ENCODE measurements at regions not wholly inside any gene's neighbourhood (a gene's known extent, or its start where the extent isn't known, plus 50 kb on each side); places are given as distances from the start of the nearest gene placed in this dataset.

DNA sequence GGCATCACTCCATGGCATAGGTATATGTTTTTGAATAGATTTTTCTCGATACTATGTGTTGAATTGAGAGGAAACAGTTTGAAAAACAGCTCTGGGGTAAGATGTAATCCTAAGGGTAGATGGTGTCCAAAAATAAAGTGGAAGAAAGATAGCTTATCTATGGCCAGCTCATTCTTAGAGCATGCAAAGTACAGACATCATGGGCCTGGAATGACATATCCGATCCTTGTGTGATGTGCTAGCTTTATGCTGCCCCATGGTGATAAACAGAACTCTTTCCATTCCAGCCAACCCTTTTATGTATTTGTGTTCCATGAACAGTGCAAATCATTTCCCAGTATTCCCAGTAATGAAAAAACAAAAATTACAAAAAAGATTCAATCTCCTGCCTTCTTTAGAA is 390.2 kb upstream of the NXPH2 start:
- ATAC-seq (ENCODE audit: poor library complexity) (no peak), DNase-seq (no peak)
- intact Hi-C loops (cut with DNase I): no loop called here

GRCh38 chr2:139165601-139166000 is 385.4 kb upstream of the NXPH2 start:
- intact Hi-C loops (cut with DNase I): no loop called here
- DNase-seq (no peak), ATAC-seq (ENCODE audit: poor library complexity) (no peak)

DNA sequence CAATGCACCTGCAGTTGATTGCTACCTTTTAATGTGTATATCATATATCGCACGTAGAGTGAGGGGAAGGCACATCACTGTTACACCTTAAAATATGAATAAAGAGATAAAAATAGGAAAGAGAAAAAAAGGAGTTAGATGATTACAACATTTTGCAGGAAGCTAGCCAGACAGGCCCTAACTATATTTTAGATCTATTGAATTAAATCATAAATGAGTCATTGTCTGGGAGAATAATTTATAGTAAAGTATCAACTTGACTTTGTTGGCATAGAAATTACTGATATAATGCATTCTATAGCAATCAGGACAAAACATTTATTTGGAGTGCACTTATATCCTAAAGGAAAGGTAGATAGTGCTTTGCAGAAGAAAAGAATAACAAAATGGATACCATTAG is 384.9 kb upstream of the NXPH2 start:
- intact Hi-C loops (cut with DNase I): no loop called here
- DNase-seq (no peak), ATAC-seq (ENCODE audit: poor library complexity) (no peak)

GRCh38 chr2:139162957-139163356 is 382.8 kb upstream of the NXPH2 start:
- intact Hi-C loops (cut with DNase I): no loop called here
- DNase-seq: no peak
- ATAC-seq (ENCODE audit: poor library complexity): no peak

DNA sequence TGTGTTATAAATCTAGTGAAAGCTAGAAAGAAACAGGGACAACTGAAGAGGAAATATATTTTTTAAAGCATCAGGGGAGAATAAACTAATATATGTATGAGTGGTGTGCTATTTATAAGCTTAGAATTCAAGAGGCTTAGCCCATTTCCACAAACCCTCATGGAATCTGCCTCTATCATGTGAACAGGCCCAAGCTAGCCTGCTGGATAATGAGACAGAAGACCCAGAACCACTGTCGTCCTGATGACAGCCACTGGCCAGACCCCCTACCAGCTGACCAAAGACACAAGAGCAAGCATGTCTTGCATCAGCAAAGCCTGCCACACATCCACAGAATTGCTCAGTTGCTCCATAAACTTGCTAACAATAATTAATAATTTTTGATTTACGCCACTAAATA is 382.3 kb upstream of the NXPH2 start:
- intact Hi-C loops (cut with DNase I): no loop called here
- ATAC-seq (ENCODE audit: poor library complexity): no peak
- DNase-seq: no peak

GRCh38 chr2:139160836-139161235 is 380.6 kb upstream of the NXPH2 start:
- intact Hi-C loops (cut with DNase I): no loop called here
- ATAC-seq (ENCODE audit: poor library complexity) (no peak), DNase-seq (no peak)

DNA sequence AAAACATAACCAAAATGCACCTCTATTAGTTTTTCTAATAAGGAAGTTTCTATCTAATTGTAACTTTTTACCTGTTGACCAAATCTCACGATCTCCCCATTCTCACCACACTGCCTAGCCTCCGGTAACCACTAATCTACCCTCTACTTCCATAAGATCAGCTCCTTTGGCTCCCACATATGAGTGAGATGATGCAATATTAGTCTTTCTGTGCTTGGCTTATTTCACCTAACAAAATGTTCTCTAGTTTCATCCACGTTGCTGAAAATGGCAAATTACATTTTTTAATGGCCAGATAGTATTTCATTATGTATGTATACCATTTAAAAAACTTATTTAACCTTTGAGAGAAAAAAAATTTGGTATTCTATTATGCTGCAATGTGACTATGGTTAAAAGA is 379.0 kb upstream of the NXPH2 start:
- no peak for DNase-seq
- intact Hi-C loops (cut with DNase I): no loop called here
- ATAC-seq (ENCODE audit: poor library complexity): no peak

DNA sequence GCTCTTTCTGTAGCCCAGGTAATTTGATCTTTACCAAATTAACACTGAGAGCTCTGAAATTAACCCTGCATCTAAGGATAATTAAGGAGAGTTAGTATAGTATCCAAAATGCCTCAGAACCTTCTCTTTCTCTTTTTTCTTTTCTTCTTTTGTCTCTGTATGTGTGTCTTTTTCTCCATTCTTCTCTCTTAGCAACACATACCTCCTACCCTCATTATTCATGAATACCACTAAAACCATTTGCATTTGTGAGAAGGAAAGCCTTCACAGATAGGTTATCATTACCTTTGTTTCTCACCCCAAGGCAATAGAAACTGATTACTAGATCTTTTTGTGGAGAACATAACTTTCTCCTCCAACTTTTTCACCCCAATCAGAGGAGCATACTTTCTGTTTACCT is 376.5 kb upstream of the NXPH2 start:
- DNase-seq (no peak), ATAC-seq (ENCODE audit: poor library complexity) (no peak)
- intact Hi-C loops (cut with DNase I): no loop called here

GRCh38 chr2:139155991-139156390 is 375.8 kb upstream of the NXPH2 start:
- no peak for ATAC-seq (ENCODE audit: poor library complexity)
- intact Hi-C loops (cut with DNase I): no loop called here
- DNase-seq: no peak

DNA sequence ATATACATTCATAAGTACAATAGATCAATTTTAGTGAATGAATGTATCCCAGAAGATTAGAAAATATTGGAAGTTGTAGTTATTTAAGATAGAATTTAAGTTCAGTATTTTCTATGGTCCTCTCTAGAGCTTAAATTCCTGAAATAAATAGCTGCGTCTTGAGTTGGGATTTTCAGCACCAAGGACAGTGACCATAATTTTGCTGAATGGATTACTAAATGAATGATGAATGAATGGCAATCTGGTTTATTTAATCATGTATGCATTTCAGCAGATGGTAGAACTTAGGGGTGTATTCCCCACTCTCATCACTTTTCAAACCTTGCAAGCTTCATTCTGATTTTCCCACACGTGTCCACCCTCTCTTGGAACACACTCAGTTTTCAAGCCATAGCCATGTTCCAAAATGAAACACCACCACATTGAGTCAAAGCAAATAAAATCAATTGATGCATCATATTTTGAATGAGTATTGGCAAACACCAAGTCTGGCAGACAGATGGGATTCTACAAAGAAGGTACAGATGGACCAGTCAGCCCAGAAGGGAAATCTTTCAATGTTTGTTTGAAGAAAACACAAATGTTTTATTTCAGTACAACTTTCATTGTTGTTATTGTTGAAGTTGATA is 362.2 kb upstream of the NXPH2 start:
- DNase-seq (no peak), ATAC-seq (ENCODE audit: poor library complexity) (no peak)
- intact Hi-C loops (cut with DNase I): no loop called here

DNA sequence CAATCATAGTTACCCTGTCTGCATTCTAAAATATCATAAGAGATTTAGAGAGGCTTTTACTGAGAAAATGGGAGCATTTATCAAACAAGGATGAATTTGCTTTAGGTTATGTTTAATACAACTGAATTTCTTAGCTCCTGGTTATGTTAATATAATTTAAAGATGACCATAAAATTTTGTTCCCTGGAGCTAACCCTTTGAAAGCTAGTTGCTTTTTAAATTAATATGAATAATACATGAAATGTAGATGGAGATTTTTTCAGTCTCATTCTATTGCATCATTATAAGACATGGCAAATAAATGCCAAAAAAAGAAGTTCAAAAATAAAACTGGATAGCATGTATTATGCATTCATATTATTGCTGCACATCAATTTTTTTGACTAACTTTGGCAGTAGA is 344.1 kb upstream of the NXPH2 start:
- intact Hi-C loops (cut with DNase I): no loop called here
- ATAC-seq (ENCODE audit: poor library complexity) (no peak), DNase-seq (no peak)

GRCh38 chr2:139123795-139124194 is 343.6 kb upstream of the NXPH2 start:
- intact Hi-C loops (cut with DNase I): no loop called here
- no peak for DNase-seq
- ATAC-seq (ENCODE audit: poor library complexity): no peak

- DNase-seq (no peak), ATAC-seq (ENCODE audit: poor library complexity) (no peak)
- intact Hi-C loops (cut with DNase I): no loop called here
These were observed 342.5 kb upstream of the NXPH2 start for GRCh38 chr2:139122711-139123158.

- intact Hi-C loops (cut with DNase I): no loop called here
- ATAC-seq (ENCODE audit: poor library complexity) (no peak), DNase-seq (no peak)
These were observed 319.5 kb upstream of the NXPH2 start for GRCh38 chr2:139099721-139100120.

- DNase-seq (no peak), ATAC-seq (ENCODE audit: poor library complexity) (no peak)
- intact Hi-C loops (cut with DNase I): no loop called here
These were observed 318.8 kb upstream of the NXPH2 start for GRCh38 chr2:139098961-139099360.

- ATAC-seq (ENCODE audit: poor library complexity): no peak
- intact Hi-C loops (cut with DNase I): no loop called here
- no peak for DNase-seq
These were observed 302.9 kb upstream of the NXPH2 start for GRCh38 chr2:139083121-139083520.

- no peak for DNase-seq
- ATAC-seq (ENCODE audit: poor library complexity): no peak
- intact Hi-C loops (cut with DNase I): no loop called here
These were observed 300.1 kb upstream of the NXPH2 start for GRCh38 chr2:139080244-139080643.

- ATAC-seq (ENCODE audit: poor library complexity): no peak
- intact Hi-C loops (cut with DNase I): no loop called here
- no peak for DNase-seq
These were observed 299.1 kb upstream of the NXPH2 start for GRCh38 chr2:139079311-139079710.

DNA sequence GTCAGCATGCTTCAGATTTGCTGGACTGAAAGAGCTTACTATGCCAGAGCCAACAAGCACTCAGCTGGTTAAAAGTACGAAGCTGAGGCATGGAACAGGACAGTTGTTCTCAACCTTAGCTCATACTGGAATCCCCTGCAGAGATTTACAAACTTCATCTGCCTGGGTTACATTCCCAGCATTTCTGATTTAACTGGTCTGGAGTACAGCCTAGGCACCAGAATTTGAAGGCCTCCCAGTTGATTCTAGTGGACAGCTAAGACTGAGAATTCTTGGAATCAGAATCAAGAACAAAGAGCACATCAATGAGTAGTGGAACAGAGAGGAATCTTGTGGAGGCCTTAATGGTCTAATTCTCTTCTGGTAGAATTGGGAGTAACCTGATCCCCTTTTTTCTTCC is 298.2 kb upstream of the NXPH2 start:
- DNase-seq (no peak), ATAC-seq (ENCODE audit: poor library complexity) (no peak)
- intact Hi-C loops (cut with DNase I): no loop called here

DNA sequence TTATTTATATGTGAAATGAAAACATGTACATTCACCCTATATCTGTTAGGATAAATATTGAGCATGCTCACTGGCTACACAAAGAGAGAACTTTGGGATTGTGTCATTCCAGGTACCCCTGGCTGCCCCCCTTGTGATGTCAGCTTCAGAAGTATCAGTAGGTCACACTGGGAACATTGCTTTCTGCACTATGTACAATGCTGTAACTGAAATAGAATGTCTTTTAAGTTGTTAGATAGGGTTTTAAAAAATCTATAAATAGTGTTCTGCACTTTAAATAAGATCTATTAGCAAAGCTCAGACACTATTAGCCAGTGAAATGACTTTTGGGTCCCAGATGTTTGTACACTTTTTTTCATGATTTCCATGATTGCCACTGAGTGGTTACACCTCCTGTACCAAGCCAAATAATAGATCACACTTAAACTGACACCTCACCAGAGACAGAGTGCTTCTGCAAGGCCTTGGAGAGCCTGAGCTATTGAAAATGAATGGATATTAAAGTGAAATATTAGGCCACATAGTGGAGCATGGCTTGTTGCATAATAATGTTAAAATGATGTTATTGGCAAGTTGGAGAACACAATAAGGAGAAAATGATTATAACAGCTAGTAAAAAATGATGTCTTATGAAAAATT is 297.0 kb upstream of the NXPH2 start:
- intact Hi-C loops (cut with DNase I): no loop called here
- ATAC-seq (ENCODE audit: poor library complexity) (no peak), DNase-seq (no peak)

DNA sequence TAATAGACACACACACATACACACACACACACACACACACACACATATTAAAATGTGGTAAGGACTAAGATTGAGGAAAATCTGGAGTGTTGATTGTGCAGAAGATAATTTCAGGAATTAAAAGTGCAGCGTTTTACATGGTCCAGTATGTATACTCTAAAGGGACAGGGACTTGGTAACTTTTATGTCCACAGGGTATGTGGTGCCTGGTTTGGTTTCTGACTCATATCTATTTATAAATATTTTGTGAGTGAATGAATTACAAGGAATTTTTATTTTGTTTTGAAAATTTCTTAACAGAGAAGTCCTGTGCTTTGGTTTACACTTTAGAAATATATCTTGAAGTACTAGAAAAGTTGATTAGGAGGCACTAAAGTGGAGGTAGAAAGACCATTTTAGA is 287.7 kb upstream of the NXPH2 start:
- ATAC-seq (ENCODE audit: poor library complexity) (no peak), DNase-seq (no peak)
- intact Hi-C loops (cut with DNase I): no loop called here

Data from Right ventricle myocardium superior (tissue), 1 donor.